HG03432 (cell line): ENCODE measurements at regions not wholly inside any gene's neighbourhood (a gene's known extent, or its start where the extent isn't known, plus 50 kb on each side); places are given as distances from the start of the nearest gene placed in this dataset.
"Not testable (repeated sequence)": the region's sequence is repeated elsewhere in the genome, so short reads cannot be mapped to it uniquely, and the experiment has no call there.

Source experiments
- ATAC-seq: cut with Tn5 transposase; IDR thresholded peaks from one replicate; pipeline ENCODE4 v1.9.1; 2021; ENCODE audit warnings: mild to moderate bottlenecking, moderate library complexity; ENCODE audit not compliant: unreplicated experiment

DNA sequence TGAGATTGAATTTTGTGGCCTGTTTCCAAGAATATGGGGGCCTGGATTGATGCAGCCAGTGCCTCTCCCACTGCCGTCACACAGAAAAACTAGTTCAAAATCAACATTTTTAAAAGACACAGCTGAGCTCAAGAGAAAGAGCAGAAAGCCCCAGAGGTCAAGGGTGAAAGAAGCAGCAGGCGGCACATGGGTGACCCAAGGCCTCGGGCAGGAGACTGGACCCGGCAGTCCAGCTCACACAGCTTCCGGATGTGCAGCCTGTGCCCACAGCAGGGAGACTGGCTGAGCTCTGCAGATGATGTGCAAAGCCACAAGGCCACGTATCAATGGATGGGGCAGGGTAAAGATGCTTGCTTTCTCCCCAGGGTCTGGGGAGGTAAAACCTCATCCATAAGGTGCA, 50.4 kb upstream of the RNF32 start:
- ATAC-seq, result no peak

DNA sequence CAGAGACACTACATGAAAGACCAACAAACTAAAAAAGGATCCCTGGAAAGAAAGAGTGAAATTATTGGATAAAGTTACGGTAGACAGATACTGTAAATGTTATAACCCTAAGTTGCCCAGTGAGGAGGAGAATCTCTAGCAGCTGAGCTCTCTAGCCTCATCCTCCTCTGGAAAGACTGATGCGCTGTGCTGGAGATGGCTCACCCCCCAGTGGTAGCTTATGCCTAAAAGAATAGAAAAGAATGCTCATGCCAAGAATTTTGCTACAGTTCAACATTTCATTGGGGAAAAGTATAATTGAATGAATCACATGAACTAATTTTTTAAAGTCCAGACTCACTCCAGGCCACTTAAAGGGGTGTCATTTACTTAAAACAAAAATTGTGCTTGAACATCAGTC, 50.8 kb upstream of the RNF32 start:
- ATAC-seq, result no peak

DNA sequence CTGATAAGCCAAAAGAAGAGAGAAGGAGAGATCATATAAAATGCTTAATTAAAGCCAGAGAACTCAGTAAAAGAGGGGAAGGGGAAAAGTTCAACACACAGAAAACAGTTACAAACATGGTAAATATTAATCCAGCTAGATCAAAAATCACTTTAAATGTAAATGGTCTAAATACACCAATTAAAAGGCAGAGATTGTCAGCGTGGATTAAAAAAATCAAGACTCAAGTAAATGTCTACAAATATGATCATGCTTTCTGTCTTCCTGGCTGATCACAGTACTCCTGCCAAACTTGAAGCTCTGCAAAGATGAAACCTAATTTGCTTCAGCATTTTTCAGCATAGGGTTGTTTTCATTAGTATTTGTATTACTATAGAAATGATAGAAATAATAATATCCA, 54.6 kb upstream of the RNF32 start:
- no peak for ATAC-seq

DNA sequence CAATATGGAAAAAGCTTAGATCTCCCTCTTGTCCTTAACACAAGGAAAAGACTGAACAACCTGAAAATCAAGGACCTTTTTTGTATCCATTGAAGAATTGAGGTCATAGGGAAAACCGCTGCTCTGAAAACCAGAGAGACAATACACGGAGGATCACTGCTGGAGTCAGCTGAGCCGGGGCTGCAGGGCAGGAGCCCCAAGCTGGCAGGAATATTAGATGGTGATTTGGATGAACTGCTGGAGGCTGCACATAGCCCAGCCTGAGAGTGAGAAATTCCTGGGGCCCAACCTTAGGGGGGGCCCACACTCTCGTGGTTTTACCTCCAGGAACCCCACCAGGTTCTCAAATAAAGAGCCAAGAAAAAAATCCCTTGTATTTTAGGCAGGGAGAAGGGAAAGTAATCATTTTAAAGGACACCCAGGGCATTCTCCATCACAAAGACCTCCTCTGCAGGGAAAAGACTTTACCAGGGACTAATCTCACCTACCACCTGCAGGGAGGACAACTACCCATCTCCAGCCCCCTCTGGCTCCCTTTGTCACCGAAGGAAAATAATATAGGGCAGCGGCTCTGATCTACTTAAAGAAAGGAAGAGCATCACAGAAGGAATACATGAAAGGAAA, 55.4 kb upstream of the RNF32 start:
- ATAC-seq, result no peak

DNA sequence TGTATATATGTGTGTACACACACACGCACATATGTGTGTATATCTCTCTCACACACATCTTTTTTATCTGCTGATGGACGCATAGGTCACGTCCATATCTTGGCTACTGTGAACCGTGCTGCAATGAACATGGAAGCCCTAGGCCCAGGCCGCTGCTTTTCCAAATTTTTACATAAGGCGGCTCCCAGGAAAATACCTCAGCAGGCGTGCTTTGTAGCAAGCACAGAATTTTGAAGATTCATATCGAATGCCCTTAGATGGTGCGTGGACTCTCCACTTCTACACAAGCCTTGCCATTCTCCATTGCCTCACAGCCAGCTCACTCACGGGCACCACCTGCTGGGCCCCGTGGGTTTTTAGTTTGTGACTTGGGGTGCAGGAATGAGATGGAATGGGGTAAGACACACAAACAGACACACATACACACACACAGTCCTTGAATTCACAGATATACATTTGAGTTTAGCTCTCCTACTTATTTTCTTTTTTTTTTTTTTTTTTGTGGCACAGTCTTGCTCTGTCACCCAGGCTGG, 57.9 kb upstream of the RNF32 start:
- ATAC-seq, result no peak

DNA sequence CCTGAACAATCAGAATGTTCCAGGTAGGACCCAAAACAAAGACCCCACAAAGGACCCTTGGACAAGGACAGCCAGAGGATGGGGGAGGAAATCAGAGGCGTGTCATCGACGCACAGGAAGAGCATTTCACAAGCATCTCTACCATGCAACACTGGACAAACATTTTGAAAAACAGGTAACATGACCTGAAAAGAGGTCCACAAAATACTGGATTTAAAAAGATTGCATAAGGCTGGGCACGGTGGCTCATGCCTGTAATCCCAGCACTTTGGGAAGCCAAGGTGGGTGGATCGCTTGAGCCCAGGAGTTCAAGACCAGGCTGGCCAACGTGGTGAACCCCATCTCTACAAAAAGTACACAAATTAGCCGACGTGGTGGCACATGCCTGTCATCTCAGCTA, 60.5 kb upstream of the RNF32 start:
- ATAC-seq, result no peak

DNA sequence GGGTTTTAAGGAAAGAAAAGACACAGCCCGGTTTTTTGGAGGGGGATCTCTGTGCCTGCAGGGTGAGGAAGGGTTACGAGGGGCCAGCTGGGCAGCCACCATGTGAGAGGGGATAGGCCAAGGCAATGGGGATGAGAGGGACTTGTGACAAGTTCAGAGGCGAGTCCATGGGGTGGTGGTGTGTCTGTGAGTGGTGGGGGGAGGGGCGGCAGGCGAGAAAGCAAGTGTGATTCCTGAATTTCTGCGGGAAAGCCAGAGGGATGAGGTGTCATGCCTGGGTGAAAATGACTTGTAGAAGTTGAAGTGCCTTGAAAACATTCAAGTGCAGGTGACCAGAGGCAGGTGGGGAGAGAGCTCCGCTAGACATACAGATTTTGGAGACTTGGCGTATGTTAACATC, 61.0 kb upstream of the RNF32 start:
- no peak for ATAC-seq

DNA sequence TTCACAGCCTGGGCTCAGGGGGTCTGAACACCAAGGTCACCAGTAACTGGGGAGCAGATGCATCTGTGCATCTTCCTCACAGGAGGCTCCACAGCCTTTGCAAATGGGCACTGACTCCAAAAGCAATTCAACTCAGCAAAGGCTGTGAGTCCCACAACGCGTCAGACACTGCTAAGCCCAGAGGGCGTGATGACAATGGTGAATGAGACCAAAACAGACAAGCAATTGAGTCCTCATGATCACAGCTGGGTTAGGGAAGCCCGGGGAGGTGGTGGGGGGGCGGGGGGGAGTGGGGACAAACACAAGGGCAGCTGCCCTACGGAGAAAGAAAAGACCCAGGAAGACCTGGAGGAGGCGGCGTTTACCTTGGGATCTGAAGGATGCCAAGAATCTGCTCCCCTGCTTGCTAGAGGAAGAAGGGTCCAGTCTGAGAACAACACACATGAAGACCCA, 61.6 kb upstream of the RNF32 start:
- ATAC-seq, result no peak

DNA sequence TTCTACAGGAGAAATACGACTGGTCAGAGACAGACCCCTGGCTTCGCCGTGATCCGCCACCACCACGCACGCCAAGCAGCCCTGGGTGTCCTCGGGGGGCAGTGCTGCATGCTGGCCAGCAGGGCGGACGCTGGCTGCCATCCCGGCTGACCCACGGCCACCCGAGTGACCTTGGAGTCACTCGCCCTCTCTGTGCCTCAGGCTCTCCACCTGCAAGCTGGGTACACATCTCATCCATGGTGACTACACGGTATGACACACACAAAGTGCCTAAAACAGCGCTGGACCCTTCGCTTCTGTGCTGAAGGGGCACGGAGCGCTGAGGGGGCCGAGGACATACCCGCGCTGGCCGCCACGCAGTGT, 62.0 kb upstream of the RNF32 start:
- ATAC-seq, result no peak

DNA sequence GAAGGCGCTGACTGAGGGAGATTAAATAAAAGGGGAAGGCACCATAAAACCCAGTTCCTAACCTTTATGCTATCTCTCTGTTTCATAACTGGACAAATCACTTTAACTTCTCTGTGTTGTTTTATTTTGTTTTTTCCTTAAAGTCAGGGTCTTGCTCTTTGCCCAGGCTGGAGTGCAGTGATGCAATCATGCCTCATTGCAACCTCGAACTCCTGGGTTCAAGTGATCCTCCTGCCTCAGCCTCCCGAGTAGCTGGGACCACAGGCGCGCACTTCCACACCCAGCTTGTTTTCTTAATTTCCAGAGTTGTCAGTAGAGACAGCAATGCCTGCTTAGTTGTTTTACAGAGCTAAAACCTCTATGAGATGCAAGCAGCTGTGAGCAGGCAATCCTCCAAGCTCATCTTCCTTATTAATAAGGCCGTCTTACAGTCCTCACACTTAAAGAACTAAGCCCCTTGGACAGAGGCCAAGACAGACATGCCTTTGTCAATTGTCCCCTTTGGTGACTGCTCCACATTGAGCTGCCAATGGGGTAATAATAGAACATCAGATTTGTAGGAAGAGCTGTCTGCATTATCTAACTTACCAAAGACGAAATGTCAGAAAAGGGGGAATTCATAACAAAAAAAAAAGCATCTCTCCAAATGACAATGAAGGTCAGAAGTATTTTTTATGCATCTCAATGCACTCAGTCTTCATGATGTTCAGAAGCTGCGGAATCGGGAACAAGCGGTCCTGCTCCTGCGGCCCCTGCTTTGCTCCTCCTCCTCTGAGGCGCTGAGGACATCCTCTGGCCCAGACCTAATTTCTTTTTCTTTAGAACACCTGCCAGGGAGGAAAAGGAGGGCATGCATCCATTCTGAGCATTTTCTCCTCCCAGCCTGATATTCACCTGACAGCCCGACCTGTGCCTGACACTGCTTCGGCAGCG, 62.7 kb upstream of the RNF32 start:
- ATAC-seq, result no peak

DNA sequence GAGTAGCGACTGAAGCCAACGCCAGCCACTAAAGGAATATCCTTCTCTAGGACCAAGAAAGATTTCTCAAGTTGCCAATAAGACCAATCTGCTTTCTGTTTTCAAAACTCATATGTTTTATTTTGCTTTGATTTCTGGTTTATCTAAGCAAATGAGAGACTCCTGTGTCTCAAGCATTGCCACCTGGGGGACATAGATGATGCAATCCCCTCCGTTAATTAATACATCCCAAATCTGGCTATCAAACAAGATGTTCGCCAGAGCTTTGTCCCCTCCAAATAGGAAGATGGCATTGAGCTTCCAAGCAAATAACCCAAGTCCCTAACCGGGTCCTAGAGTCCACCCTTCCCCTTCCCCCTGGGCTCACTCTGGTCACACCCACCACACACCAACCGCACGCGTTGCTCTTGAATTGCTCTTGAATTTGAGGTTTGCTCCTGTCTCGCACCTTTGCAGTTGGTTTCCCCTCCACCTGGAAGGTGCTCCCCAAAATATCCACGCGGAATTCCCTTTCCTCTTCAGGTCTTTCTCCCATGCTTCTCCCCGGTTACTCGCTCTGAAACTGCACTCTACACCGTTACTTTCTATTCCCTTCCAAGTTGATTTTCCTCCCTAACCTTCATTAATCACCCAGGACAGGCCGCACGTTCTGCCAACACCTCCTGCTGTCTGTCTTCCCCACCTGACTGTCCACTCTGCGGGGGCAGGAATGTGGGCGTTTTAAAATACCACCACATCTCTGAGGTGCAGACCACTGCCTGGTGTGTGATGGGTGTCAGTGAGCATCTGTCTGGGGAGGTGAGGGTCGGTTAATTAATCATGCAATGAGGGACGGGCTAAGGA, 64.1 kb upstream of the RNF32 start:
- no peak for ATAC-seq

DNA sequence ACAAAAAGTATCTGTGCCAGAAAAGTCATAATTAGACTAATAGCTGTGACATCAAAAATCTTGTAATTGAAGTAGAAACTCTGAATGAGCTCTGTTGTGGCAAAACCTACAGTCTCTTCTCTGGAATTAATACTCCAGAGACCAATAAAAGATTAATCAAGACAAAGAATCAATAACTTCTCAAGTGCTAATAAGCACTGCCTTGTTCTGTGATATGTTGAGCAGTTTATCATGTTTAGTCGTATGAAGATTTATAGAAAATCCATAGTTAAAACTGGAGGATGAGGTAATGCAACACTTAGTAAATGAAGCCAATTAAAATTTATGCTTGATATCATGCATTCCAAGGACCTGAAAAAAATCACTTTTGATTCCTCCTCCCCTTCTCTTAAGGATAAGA, 72.3 kb upstream of the RNF32 start:
- no peak for ATAC-seq

DNA sequence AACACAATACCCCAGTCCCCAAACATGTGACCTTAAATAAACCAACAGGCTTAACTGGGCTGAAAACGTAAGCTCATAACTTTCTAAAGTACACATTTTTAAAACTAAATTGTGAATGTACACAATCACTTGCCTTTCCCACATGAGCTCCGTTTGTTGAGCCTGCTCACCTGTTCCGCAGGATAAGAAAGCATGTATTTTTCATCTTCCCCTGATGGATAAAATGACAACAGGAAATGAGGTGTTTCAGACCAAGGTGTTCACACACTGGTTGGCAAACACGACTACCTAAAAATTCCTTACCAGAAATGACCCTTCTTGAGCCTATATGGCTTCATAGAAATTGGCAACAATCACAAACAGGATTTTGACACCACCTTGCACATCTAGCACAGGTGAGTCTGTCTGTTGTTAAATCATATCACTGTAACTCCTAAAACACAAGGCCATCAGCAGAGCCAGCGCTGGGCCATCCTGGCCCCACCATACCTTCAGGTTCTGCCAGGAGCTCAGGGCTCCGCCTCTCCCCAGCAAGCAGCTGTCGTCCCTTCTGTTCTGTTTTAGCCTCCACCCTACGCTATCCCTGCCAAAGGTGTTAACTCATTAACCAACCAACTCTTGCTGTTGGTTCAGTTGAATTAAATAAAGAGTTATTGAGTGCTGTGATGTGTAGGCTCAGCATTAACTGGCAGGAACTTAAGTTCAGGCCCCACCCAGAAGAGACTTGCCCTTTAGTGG, 73.6 kb upstream of the RNF32 start:
- no peak for ATAC-seq

DNA sequence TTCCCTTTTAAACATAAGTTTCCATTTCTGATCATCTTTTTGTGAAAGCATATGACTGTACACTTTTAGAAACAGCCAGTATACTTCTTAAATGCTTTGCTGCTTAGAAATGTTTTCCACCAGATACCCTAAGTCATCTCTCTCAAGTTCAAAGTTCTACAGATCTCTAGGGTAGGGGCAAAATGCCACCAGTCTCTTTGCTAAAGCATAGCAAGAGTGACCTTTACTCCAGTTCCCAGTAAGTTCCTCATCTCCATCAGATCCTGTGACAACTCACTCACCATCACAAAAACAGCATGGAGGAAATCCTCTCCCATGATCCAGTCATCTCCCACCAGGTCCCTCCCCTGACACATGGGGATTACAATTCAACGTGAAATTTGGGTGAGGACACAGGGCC, 75.6 kb upstream of the RNF32 start:
- ATAC-seq, result not testable (repeated sequence)

DNA sequence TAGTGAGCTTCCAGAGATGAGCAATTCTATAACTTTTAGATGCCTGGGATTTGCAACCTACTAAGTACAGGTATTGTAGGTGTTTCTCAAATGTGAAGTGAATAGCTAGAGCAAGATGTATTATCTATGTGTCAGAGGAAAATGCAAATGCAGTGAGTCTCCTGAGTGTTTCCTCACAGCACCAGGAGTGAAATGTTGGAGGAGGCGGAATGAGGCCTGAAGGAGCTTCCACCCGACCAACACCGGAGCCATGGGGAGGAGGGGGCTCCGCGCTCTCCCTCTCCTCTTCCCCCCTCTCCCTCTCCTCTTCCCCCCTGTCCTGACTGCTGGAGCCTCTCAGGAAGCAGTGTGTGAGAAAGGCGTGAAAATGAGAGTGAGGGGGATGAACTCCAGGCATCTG, 79.9 kb upstream of the RNF32 start:
- no peak for ATAC-seq

DNA sequence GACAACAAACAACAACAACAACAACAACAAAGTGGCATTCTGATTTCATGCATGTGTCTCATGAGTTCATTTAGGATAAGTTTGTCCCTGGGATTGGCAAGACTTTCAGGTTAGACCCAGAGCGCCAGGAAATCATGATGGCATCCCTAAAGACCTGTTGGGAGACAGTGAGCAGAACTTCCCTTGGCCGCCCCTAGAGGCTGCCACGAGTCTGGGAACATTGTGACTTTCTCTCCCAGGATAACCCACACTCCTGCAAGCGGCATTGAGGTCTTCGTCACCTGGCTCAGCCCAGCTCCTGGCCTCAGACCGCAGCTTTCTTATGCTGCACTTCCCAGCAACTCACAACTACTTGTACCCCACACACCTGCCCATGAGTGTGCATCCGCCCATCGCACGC, 80.5 kb upstream of the RNF32 start:
- ATAC-seq, result no peak

DNA sequence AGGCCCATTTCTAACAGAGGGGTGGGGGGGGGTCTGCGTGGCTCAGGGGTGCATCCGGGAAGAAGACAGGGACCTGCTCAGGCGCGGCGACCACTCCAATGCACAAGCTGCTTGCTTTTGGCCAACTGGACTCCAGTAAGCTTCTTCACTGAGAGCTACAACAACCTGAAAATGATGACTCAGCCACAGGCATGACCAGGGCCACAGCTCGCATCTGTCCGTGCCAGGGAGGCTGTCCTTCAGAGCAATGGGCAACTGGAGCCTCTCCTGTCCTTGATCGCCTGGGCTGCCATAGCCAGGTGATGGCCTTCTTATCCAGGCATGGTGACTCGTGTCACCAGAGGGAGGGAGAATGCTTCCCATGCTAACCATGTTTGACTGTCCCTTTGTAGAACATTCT, 81.6 kb upstream of the RNF32 start:
- ATAC-seq, result no peak

DNA sequence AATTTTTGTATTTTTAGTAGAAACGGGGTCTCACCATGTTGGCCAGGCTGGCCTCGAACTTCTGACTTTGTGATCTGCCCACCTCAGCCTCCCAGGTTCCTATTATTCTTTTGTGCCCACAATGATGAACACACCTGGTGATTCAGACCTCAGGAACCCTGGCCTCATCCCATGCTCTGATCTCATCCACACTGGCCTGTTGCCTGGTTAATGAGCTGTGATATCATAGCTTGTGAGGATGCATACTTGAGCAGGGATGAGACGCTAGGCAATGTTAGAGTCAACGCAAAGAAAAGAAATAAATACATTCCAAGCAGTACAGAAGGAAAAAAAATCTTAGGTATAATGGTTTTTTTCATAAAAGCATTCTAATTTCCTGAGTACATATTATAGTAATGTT, 82.4 kb upstream of the RNF32 start:
- ATAC-seq, result no peak

DNA sequence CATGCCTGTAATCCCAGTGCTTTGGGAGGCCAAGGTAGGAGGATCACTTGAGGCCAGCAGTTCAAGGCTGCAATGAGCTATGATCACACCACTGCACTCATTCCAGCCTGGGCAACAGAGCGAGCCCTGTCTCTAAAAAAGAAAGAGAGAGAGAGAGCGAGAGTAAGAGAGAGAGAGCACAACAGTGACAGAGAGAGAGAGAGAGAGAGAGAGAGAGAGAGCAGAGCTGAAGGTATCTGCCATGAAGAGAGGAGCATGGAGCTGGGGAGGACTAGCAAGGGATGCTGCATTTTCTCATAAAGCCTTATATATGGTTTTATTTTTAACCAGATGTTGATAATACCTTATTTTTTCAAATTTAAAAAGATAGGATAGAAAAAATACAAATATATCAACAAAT, 84.5 kb upstream of the RNF32 start:
- no peak for ATAC-seq

DNA sequence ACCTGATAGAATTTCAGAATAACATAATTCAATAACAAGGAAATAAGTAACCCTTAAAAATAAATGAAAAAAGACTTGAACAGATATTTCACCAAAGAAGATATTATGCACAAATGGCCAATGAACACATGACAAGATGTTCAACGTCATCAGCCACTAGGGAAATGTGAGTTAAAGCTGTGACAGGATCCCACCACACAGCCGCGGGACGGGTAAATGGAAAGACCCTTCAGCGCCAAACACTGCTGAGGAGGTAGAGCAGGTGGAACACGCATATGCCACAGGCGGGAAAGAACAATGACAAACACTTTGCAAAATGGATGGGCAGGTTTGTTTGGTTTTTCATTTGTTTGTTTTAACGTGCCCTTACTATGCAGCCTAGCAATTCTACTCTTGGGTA, 86.1 kb upstream of the RNF32 start:
- no peak for ATAC-seq

DNA sequence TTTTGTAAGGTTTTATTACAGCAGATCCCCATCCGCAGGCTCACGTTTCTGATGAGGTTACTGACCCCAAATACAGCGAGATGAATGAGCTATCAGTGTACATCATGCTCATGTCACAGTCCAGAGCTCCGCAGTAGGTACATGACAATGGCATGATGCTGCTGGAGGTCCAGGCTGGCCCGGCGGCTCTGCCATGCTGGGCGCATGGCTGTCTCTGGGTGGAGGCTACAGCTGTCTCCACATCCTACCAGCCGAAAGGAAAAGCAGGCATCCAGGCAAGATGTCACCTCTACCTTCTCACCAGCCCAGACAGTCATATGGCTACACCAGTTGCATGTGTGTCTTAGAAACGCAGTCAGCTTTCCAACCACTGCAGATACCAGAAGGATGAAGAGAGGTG, 90.9 kb upstream of the RNF32 start:
- no peak for ATAC-seq
